Epithelial cell of proximal tubule (primary cell): ENCODE measurements at regions not wholly inside any gene's neighbourhood (a gene's known extent, or its start where the extent isn't known, plus 50 kb on each side); places are given as distances from the start of the nearest gene placed in this dataset.
A peak's percentile ranks its signal among the peaks of the same experiment; 100 is the strongest.

Experiments
- DNase-seq: peaks from one replicate; pipeline ENCODE4 v3.0.0-alpha.2; 2011; ENCODE audit warnings: low read depth
- H3K4me3 ChIP-seq: 2 replicates; pipeline ENCODE4 v1.5.1; 2011; ENCODE audit warnings: low read depth, mild to moderate bottlenecking, low read length
- CTCF ChIP-seq: conservative IDR thresholded peaks from 2 replicates; pipeline ENCODE4 v1.5.1; 2012; ENCODE audit warnings: low read depth, mild to moderate bottlenecking, low read length

- TF ChIP-seq CTCF = no peak
- peak overlapping the region; percentile 45 for H3K4me3 ChIP-seq
- DNase-seq = no peak
These were observed 350.4 kb upstream of the B3GAT1 start for GRCh38 chr11:134762248-134763029.

- no peak for DNase-seq
- H3K4me3 ChIP-seq = peak overlapping the region; percentile 45
- TF ChIP-seq CTCF = no peak
These were observed 349.8 kb upstream of the B3GAT1 start for GRCh38 chr11:134761926-134762247.

- no peak for DNase-seq
- H3K4me3 ChIP-seq = no peak overlapping the region
- TF ChIP-seq CTCF = no peak
These were observed 349.3 kb upstream of the B3GAT1 start for GRCh38 chr11:134761386-134761785.

GRCh38 chr11:134760957-134761356, 348.9 kb upstream of the B3GAT1 start:
- no peak for TF ChIP-seq CTCF
- H3K4me3 ChIP-seq = no peak overlapping the region

GRCh38 chr11:134760299-134760698, 348.3 kb upstream of the B3GAT1 start:
- DNase-seq = no peak
- no peak for TF ChIP-seq CTCF
- no peak overlapping the region for H3K4me3 ChIP-seq

More at GRCh38 chr11:134760957-134761356, 348.9 kb upstream of the B3GAT1 start:
- DNase-seq = no peak

GRCh38 chr11:134759855-134760254, 347.8 kb upstream of the B3GAT1 start:
- H3K4me3 ChIP-seq = no peak overlapping the region
- DNase-seq = no peak
- TF ChIP-seq CTCF = no peak

GRCh38 chr11:134759274-134759673, 347.2 kb upstream of the B3GAT1 start:
- TF ChIP-seq CTCF = no peak
- DNase-seq = no peak
- no peak overlapping the region for H3K4me3 ChIP-seq
